Natural killer cell (primary cell): ENCODE measurements at regions not wholly inside any gene's neighbourhood (a gene's known extent, or its start where the extent isn't known, plus 50 kb on each side); places are given as distances from the start of the nearest gene placed in this dataset.

ENCODE experiments used
- ATAC-seq, 3 donors: fragments of 150-1000 bp in 2 of 3; fragments of 200-7000 bp in 1 of 3; cut with Tn5 transposase; 1 replicate in 1 of 3; 2 replicates in 2 of 3; pipeline ENCODE4 v1.10.0; 2021; ENCODE audit warnings: mild to moderate bottlenecking in 2 of 3, moderate library complexity in 2 of 3
- DNase-seq, 2 donors: peaks; one replicate each; pipeline versions ENCODE4 v3.0.0 to v3.0.0-alpha.2; 2013 to 2021; ENCODE audit warnings: mixed read lengths in 1 of 2
- H3K27ac ChIP-seq: one replicate; pipeline ENCODE4 v1.5.1; 2013; ENCODE audit warnings: mild to moderate bottlenecking, low read length
- H3K27me3 ChIP-seq: one replicate; pipeline ENCODE4 v1.6.1; 2013; ENCODE audit warnings: low read length; ENCODE audit not compliant: control insufficient read depth, insufficient read depth
- H3K36me3 ChIP-seq: one replicate; pipeline ENCODE4 v1.6.1; 2013; ENCODE audit warnings: low read length; ENCODE audit not compliant: control insufficient read depth, insufficient read depth
- H3K4me1 ChIP-seq: one replicate; pipeline ENCODE4 v1.6.1; 2013; ENCODE audit warnings: low read length; ENCODE audit not compliant: control insufficient read depth, insufficient read depth
- H3K4me3 ChIP-seq: one replicate; pipeline ENCODE4 v1.5.1; 2013; ENCODE audit warnings: low read length
- H3K9me3 ChIP-seq: one replicate; pipeline ENCODE4 v1.6.1; 2013; ENCODE audit warnings: low read length; ENCODE audit not compliant: control insufficient read depth, insufficient read depth
- H3K27ac Mint-ChIP-seq, 2 donors: one replicate each; pipeline ENCODE4 v1.8.0; 2022; ENCODE audit warnings: mild to moderate bottlenecking in 2 of 2, mixed read lengths in 2 of 2, moderate library complexity in 1 of 2
- H3K27me3 Mint-ChIP-seq, 2 donors: one replicate each; pipeline ENCODE4 v1.8.0; 2022; ENCODE audit warnings: low read depth in 2 of 2, mixed read lengths in 2 of 2
- H3K36me3 Mint-ChIP-seq: one replicate; pipeline ENCODE4 v1.8.0; 2022; ENCODE audit warnings: mixed read lengths
- H3K4me1 Mint-ChIP-seq, 2 donors: one replicate each; pipeline ENCODE4 v1.8.0; 2022; ENCODE audit warnings: mixed read lengths in 2 of 2
- H3K4me3 Mint-ChIP-seq: one replicate; pipeline ENCODE4 v1.8.0; 2022; ENCODE audit warnings: mild to moderate bottlenecking, moderate library complexity, mixed read lengths
- H3K9me3 Mint-ChIP-seq, 2 donors: one replicate each; pipeline ENCODE4 v1.8.0; 2022; ENCODE audit warnings: mixed read lengths in 2 of 2
- WGBS: methylation state at CpG from one replicate; pipeline ENCODE4 v1.1.7; 2013; ENCODE audit warnings: missing lambda C conversion rate; ENCODE audit not compliant: insufficient coverage; 5-methylcytosine and 5-hydroxymethylcytosine counted together
- intact Hi-C: fragments of 100-400 bp; cut with micrococcal nuclease; formaldehyde crosslinking; loops from one replicate; pipeline ENCODE4 v1.14.2; 2022
- TF ChIP-seq, protein P1 (sequence below): fragments of 200-600 bp; IDR thresholded peaks from one replicate; pipeline ENCODE4 v1.8.0; 2022; ENCODE audit warnings: antibody characterized with exemption

DNA sequence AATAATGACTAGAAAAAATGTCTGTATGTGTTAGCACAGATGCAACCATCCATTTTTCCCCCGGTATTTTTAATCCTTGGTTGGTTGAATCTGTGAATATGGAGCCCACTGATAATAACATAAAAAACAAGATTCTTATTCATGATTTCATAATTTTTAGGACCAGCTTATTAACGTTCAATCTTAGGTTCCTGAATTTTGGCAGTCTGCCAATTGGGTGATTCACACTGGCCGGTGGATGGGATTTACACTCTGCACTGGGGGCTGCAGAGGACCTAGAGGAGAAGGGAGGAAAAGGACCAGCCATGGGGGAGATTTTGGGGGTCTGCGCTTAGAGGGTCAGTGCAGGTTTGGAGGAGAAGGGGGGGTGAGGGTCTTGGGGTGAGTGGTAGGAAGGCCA lies 327.9 kb downstream of the ACTR3B start:
- H3K36me3 Mint-ChIP-seq = no peaks in the 10 kb centered on the region
- TF ChIP-seq, protein P1, sequence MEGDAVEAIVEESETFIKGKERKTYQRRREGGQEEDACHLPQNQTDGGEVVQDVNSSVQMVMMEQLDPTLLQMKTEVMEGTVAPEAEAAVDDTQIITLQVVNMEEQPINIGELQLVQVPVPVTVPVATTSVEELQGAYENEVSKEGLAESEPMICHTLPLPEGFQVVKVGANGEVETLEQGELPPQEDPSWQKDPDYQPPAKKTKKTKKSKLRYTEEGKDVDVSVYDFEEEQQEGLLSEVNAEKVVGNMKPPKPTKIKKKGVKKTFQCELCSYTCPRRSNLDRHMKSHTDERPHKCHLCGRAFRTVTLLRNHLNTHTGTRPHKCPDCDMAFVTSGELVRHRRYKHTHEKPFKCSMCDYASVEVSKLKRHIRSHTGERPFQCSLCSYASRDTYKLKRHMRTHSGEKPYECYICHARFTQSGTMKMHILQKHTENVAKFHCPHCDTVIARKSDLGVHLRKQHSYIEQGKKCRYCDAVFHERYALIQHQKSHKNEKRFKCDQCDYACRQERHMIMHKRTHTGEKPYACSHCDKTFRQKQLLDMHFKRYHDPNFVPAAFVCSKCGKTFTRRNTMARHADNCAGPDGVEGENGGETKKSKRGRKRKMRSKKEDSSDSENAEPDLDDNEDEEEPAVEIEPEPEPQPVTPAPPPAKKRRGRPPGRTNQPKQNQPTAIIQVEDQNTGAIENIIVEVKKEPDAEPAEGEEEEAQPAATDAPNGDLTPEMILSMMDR = no peak
- H3K4me1 Mint-ChIP-seq = no peaks in the 10 kb centered on the region
- DNase-seq (no peak), ATAC-seq (no peak)
- WGBS = 91% methylated on average over 3 of the region's 4 CpGs
- no peak overlapping the region for H3K27ac ChIP-seq
- no peak overlapping the region for H3K27ac Mint-ChIP-seq
- H3K4me3 Mint-ChIP-seq = no peak overlapping the region
- no peaks in the 10 kb centered on the region for H3K36me3 ChIP-seq
- no peaks in the 10 kb centered on the region for H3K4me1 ChIP-seq
- intact Hi-C loops = no loop called here
- no peak overlapping the region for H3K4me3 ChIP-seq
- H3K27me3 Mint-ChIP-seq = no peaks in the 10 kb centered on the region
- no peaks in the 10 kb centered on the region for H3K9me3 ChIP-seq
- H3K27me3 ChIP-seq = no peaks in the 10 kb centered on the region
- H3K9me3 Mint-ChIP-seq = peaks cover 0 to 5% of the 10 kb centered on the region in 2 donors

DNA sequence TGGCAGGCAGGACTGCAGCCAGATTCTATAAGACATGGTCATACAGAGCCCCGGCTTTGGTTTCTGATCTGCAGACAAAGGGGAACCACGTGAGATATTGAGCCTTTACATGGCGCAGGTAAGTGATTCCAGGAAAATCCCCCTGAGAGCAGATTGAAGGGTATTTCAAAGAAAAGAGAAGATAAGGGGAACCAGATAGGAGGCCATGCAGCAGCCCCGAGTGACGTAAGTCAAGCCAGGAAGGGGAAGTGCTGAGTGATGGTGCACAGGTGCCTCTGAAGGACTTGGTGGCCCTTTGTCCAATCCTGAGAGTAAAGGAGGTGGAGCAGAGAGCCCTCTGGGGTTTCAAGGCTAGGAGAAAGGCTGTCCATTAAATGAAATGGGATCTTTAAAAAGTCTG lies 329.0 kb downstream of the ACTR3B start:
- Histone ChIP-seq H3K27me3 (no peaks in the 10 kb centered on the region), H3K4me1 (no peaks in the 10 kb centered on the region), H3K9me3 (no peaks in the 10 kb centered on the region), H3K36me3 (no peaks in the 10 kb centered on the region), H3K27ac (no peak overlapping the region), H3K4me3 (no peak overlapping the region)
- Mint-ChIP-seq H3K4me3 (no peak overlapping the region), H3K27me3 (no peaks in the 10 kb centered on the region), H3K9me3 (peaks cover 0 to 5% of the 10 kb centered on the region in 2 donors), H3K4me1 (no peaks in the 10 kb centered on the region), H3K27ac (no peak overlapping the region), H3K36me3 (no peaks in the 10 kb centered on the region)
- ATAC-seq = no peak
- WGBS = 67% methylated on average over 5 of the region's 5 CpGs
- no peak for DNase-seq
- intact Hi-C loops = no loop called here
- TF ChIP-seq, protein P1 = no peak

DNA sequence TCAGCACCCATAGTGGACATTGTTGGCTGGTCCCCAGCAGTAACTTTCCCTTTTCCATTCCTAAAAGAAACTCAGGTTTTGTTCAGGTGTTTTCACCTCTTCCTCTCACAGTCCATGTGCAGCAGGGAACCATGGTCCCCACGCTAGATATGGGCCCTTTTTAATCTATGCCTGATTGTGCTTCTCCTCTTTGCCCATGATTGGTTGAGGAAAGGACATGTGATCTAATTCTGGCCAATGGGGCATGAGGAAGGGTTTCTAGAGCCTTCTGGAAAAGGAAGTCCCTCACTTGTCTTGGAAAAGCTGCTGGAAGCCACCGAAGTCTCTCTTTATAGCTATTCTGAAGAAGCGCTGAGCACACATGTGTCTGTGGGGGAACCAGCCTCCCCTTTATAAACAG lies 330.7 kb downstream of the ACTR3B start:
- H3K4me1 Mint-ChIP-seq = no peaks in the 10 kb centered on the region
- H3K36me3 ChIP-seq = no peaks in the 10 kb centered on the region
- H3K27me3 ChIP-seq = no peaks in the 10 kb centered on the region
- intact Hi-C loops = no loop called here
- no peak overlapping the region for H3K27ac Mint-ChIP-seq
- 89% methylated on average over 3 of the region's 3 CpGs for WGBS
- TF ChIP-seq, protein P1 = no peak
- H3K4me1 ChIP-seq = no peaks in the 10 kb centered on the region
- no peak overlapping the region for H3K4me3 Mint-ChIP-seq
- H3K9me3 Mint-ChIP-seq = peaks cover 4 to 11% of the 10 kb centered on the region in 2 donors
- peaks cover 3% of the 10 kb centered on the region for H3K9me3 ChIP-seq
- DNase-seq (no peak), ATAC-seq (no peak)
- H3K27ac ChIP-seq = no peak overlapping the region
- no peaks in the 10 kb centered on the region for H3K27me3 Mint-ChIP-seq
- H3K4me3 ChIP-seq = no peak overlapping the region
- no peaks in the 10 kb centered on the region for H3K36me3 Mint-ChIP-seq

DNA sequence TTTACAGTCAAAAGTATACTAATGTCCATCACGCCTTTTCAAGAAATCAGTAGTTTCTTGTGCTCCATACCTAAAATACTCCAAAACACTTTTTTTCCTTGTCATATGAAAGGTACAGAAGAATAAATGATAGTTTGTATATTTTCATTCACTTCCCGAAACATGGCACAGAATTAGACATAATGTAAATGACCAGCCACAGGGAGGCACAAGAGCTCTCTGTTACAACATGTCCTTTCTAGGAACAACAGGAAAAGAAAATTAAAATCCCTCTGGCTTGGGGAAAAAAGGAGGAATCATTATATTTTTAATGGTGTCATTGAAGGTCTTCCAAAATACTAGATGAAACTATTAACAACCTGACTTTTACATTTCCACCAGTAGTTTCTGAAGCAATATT lies 331.2 kb downstream of the ACTR3B start:
- WGBS = 90% methylated on average over 2 of the region's 2 CpGs
- H3K9me3 ChIP-seq = peaks cover 3% of the 10 kb centered on the region
- no peak overlapping the region for H3K4me3 ChIP-seq
- H3K36me3 Mint-ChIP-seq = no peaks in the 10 kb centered on the region
- intact Hi-C loops = no loop called here
- peaks cover 4 to 11% of the 10 kb centered on the region in 2 donors for H3K9me3 Mint-ChIP-seq
- ATAC-seq (no peak), DNase-seq (no peak)
- H3K27ac ChIP-seq = no peak overlapping the region
- TF ChIP-seq, protein P1 = no peak
- no peaks in the 10 kb centered on the region for H3K27me3 ChIP-seq
- no peak overlapping the region for H3K27ac Mint-ChIP-seq
- no peaks in the 10 kb centered on the region for H3K27me3 Mint-ChIP-seq
- H3K4me3 Mint-ChIP-seq = no peak overlapping the region
- no peaks in the 10 kb centered on the region for H3K4me1 ChIP-seq
- H3K4me1 Mint-ChIP-seq = no peaks in the 10 kb centered on the region
- H3K36me3 ChIP-seq = no peaks in the 10 kb centered on the region
